ENCODE measurements at regions not wholly inside any gene's neighbourhood (a gene's known extent, or its start where the extent isn't known, plus 50 kb on each side); places are given as distances from the start of the nearest gene placed in this dataset.

DNA sequence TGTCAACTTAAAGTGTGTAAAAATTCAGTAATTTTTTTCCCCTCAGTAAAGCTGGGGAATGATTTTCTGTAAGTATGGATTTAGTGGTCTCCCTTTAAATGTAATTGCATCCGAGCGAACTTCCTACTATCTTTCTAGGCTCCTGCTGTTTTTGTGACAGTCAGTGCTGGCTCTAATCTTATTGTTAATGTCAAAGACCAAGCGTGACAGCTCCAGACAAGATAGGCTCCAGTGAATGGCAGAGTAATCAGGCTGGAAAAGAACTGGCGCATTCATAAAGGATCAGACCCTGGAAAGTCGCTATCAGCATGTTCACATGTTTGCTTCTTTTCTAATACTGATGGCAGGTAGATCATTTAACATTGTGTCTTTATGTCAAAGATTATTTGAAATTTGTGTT lies 908.0 kb upstream of the ATXN8OS start:
- TF ChIP-seq CTCF (IDR thresholded peaks at IDR 0.05) (no peak), EZH2phosphoT487 (IDR thresholded peaks at IDR 0.05) (no peak)

Data from neural progenitor cell (in vitro differentiated cells).